ENCODE measurements at regions not wholly inside any gene's neighbourhood (a gene's known extent, or its start where the extent isn't known, plus 50 kb on each side); places are given as distances from the start of the nearest gene placed in this dataset.
"Not testable (repeated sequence)": the region's sequence is repeated elsewhere in the genome, so short reads cannot be mapped to it uniquely, and the experiment has no call there.

GRCh38 chr5:42981015-42981414 lies 59.1 kb downstream of the ANXA2R start:
- not testable (repeated sequence) for H3K27me3 ChIP-seq (ENCODE audit: insufficient read depth, poor library complexity, severe bottlenecking); H3K4me3 ChIP-seq (ENCODE audit: severe bottlenecking); H3K36me3 ChIP-seq (ENCODE audit: low read depth); H3K27ac ChIP-seq (ENCODE audit: poor library complexity, severe bottlenecking); H3K9me3 ChIP-seq (ENCODE audit: severe bottlenecking); ATAC-seq (ENCODE audit: low read depth); DNase-seq (ENCODE audit: low spot score)
- H3K4me1 ChIP-seq (ENCODE audit: insufficient read depth, poor library complexity, severe bottlenecking): peaks cover 41% of the 10 kb centered on the region

- not testable (repeated sequence) for H3K4me3 ChIP-seq (ENCODE audit: severe bottlenecking); H3K9me3 ChIP-seq (ENCODE audit: severe bottlenecking); H3K27me3 ChIP-seq (ENCODE audit: insufficient read depth, poor library complexity, severe bottlenecking); DNase-seq (ENCODE audit: low spot score); H3K36me3 ChIP-seq (ENCODE audit: low read depth); H3K27ac ChIP-seq (ENCODE audit: poor library complexity, severe bottlenecking); ATAC-seq (ENCODE audit: low read depth)
- peaks cover 34% of the 10 kb centered on the region for H3K4me1 ChIP-seq (ENCODE audit: insufficient read depth, poor library complexity, severe bottlenecking)
These were observed 59.7 kb downstream of the ANXA2R start for GRCh38 chr5:42980391-42980790.

DNA sequence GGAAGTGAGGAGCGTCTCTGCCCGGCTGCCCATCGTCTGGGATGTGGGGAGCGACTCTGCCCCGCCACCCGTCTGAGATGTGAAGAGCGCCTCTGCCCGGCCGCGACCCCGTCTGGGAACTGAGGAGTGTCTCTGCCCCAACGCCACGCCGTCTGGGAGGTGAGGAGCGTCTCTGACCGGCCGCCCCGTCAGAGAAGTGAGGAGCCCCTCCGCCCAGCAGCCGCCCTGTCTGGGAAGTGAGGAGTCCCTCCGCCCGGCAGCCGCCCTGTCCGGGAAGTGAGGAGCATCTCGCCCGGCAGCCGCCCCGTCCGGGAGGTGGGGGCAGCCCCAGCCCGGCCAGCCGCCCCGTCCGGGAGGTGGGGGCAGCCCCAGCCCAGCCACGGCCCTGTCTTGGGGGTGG lies 60.9 kb downstream of the ANXA2R start:
- not testable (repeated sequence) for H3K36me3 ChIP-seq (ENCODE audit: low read depth); ATAC-seq (ENCODE audit: low read depth); DNase-seq (ENCODE audit: low spot score); H3K9me3 ChIP-seq (ENCODE audit: severe bottlenecking); H3K4me3 ChIP-seq (ENCODE audit: severe bottlenecking); H3K27ac ChIP-seq (ENCODE audit: poor library complexity, severe bottlenecking); H3K27me3 ChIP-seq (ENCODE audit: insufficient read depth, poor library complexity, severe bottlenecking)
- peaks cover 28% of the 10 kb centered on the region for H3K4me1 ChIP-seq (ENCODE audit: insufficient read depth, poor library complexity, severe bottlenecking)

DNA sequence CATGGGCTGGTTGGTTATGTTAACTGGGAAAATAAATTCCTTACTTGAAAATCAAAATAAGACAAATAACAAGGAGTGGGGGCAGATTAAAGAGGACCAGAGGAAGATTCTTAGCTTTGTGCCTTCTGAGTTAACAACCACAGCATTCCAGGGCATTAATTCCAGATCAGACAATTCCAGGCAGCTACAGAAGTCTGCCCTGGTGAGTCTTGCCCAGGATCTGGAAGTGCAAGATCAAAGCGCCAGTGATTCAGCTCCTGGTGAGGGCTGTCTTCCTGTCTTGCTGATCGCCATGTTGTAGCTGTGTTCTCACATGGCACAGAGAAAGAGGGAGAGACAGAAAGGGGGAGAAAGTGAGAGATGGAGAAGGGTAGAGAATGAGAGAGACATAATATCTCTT lies 65.6 kb downstream of the ANXA2R start:
- TF ChIP-seq, protein P1, sequence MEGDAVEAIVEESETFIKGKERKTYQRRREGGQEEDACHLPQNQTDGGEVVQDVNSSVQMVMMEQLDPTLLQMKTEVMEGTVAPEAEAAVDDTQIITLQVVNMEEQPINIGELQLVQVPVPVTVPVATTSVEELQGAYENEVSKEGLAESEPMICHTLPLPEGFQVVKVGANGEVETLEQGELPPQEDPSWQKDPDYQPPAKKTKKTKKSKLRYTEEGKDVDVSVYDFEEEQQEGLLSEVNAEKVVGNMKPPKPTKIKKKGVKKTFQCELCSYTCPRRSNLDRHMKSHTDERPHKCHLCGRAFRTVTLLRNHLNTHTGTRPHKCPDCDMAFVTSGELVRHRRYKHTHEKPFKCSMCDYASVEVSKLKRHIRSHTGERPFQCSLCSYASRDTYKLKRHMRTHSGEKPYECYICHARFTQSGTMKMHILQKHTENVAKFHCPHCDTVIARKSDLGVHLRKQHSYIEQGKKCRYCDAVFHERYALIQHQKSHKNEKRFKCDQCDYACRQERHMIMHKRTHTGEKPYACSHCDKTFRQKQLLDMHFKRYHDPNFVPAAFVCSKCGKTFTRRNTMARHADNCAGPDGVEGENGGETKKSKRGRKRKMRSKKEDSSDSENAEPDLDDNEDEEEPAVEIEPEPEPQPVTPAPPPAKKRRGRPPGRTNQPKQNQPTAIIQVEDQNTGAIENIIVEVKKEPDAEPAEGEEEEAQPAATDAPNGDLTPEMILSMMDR (IDR thresholded peaks at IDR 0.05; ENCODE audit: poor library complexity, severe bottlenecking): no peak
- DNase-seq (ENCODE audit: low spot score) (no peak), ATAC-seq (ENCODE audit: low read depth) (0 out of 3 replicates have a peak, but pooled peaks have one; percentile 19)
- Histone ChIP-seq H3K4me3 (ENCODE audit: severe bottlenecking) (no peak overlapping the region), H3K9me3 (ENCODE audit: severe bottlenecking) (no peaks in the 10 kb centered on the region), H3K36me3 (ENCODE audit: low read depth) (no peaks in the 10 kb centered on the region), H3K27me3 (ENCODE audit: insufficient read depth, poor library complexity, severe bottlenecking) (no peaks in the 10 kb centered on the region), H3K4me1 (ENCODE audit: insufficient read depth, poor library complexity, severe bottlenecking) (peaks cover 5% of the 10 kb centered on the region), H3K27ac (ENCODE audit: poor library complexity, severe bottlenecking) (no peak overlapping the region)

DNA sequence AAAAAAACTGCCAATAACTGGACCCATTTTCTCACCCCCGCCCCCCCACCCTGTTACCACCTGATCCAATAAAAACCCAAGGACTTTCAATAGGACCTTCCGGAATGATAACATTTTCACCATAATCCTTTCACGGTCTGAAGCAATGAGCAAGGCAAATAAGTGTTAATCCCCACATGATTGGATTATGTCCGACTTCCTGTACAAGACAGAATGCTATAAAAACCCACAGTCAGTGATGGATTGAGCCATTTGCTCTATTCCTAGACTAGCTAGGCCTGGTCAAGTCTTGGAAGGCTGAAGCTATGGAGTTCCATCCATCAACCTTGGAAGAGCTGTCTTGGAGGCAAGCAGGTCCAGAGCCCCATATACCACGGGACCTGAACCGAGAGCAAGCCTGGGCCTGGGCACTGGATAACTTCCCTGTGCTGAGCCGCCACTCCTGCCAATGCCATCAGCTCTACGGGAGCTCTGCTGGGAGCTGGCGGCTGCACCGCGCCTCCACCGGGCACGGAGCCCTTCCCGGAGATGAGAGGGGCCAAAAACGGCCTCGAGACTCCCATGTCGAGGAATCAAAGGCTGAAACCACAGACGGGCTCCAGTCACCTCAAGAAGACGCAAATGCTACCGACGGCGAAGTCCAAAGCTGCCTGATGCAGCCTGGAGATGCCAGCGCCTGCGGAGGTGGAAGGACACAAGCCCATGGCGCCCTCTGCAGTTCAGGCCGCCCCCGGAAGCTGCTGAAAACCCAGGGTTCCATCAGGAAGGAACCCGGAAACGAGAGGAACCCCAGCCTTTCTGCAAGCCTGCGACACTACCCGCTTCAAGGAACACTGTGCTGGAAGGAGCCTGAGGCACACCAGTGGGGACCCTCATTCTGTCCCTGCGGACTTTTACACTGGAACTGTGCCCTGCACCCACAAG lies 69.2 kb downstream of the ANXA2R start:
- DNase-seq (ENCODE audit: low spot score) (no peak), ATAC-seq (ENCODE audit: low read depth) (no peak)
- Histone ChIP-seq H3K27ac (ENCODE audit: poor library complexity, severe bottlenecking) (no peak overlapping the region), H3K4me3 (ENCODE audit: severe bottlenecking) (no peak overlapping the region), H3K36me3 (ENCODE audit: low read depth) (no peaks in the 10 kb centered on the region), H3K27me3 (ENCODE audit: insufficient read depth, poor library complexity, severe bottlenecking) (no peaks in the 10 kb centered on the region), H3K9me3 (ENCODE audit: severe bottlenecking) (no peaks in the 10 kb centered on the region), H3K4me1 (ENCODE audit: insufficient read depth, poor library complexity, severe bottlenecking) (peaks cover 5% of the 10 kb centered on the region)
- TF ChIP-seq, protein P1 (IDR thresholded peaks at IDR 0.05; ENCODE audit: poor library complexity, severe bottlenecking): peak; percentile 27

DNA sequence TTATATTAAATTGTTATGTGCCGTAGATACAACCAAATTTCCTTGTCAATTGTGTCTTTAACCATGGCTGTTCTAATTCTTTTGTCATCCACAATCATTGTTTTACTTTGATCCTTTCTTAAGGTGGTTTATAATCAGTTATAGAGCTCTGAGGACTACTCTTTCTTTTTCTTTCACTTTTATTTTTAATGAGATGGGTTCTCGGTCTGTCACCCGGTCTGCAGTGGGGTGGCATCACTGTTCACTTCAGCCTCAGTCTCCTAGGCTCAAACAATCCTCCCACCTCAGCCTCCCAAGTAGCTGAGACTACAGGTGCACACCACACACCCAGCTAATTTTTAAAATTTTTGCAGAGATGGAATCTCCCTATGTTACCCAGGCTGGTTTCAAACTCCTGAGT lies 74.2 kb downstream of the ANXA2R start:
- ATAC-seq (ENCODE audit: low read depth) (no peak), DNase-seq (ENCODE audit: low spot score) (no peak)
- peaks cover 3% of the 10 kb centered on the region for H3K9me3 ChIP-seq (ENCODE audit: severe bottlenecking)
- no peak overlapping the region for H3K27ac ChIP-seq (ENCODE audit: poor library complexity, severe bottlenecking)
- no peaks in the 10 kb centered on the region for H3K4me1 ChIP-seq (ENCODE audit: insufficient read depth, poor library complexity, severe bottlenecking)
- H3K4me3 ChIP-seq (ENCODE audit: severe bottlenecking): no peak overlapping the region
- H3K36me3 ChIP-seq (ENCODE audit: low read depth): no peaks in the 10 kb centered on the region
- no peaks in the 10 kb centered on the region for H3K27me3 ChIP-seq (ENCODE audit: insufficient read depth, poor library complexity, severe bottlenecking)
- TF ChIP-seq, protein P1 (IDR thresholded peaks at IDR 0.05; ENCODE audit: poor library complexity, severe bottlenecking): no peak

Measured in RWPE2 (cell line).